Rectal smooth muscle tissue (tissue), 1 donor: ENCODE measurements at regions not wholly inside any gene's neighbourhood (a gene's known extent, or its start where the extent isn't known, plus 50 kb on each side); places are given as distances from the start of the nearest gene placed in this dataset.

Experiments used
- H3K27ac ChIP-seq: one replicate; pipeline ENCODE4 v1.7.0; 2013; ENCODE audit warnings: low read depth, low read length, inconsistent platforms
- H3K27me3 ChIP-seq: one replicate; pipeline ENCODE4 v1.7.0; 2013; ENCODE audit warnings: low read length; ENCODE audit not compliant: control insufficient read depth, insufficient read depth
- H3K36me3 ChIP-seq: one replicate; pipeline ENCODE4 v1.7.0; 2013; ENCODE audit warnings: low read length; ENCODE audit not compliant: control insufficient read depth, insufficient read depth
- H3K4me1 ChIP-seq: one replicate; pipeline ENCODE4 v1.7.0; 2013; ENCODE audit warnings: low read length; ENCODE audit not compliant: control insufficient read depth, insufficient read depth
- H3K4me3 ChIP-seq: one replicate; pipeline ENCODE4 v1.7.0; 2013; ENCODE audit warnings: low read length
- H3K9ac ChIP-seq: one replicate; pipeline ENCODE4 v1.7.0; 2013; ENCODE audit warnings: low read length

DNA sequence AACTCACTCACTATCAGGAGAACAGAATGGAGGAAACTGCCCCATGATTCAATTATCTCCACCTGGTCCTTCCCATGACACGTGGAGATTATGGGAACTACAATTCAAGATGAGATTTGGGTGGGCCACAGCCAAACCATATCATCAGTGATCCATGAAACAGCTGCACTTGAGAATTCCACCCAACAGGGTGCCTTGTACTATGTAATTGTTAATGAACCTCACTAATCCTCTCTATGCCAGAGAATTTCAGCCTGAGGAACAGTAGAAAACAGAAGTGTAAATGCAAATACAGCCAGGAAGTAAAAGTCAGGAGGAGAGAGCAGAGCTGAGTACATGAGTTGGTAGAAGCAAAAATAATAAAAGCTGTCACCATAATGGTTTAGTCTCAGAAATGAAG lies 261.4 kb downstream of the EPHA4 start:
- Histone ChIP-seq H3K9ac (no peak overlapping the region), H3K4me1 (no peaks in the 10 kb centered on the region), H3K27me3 (no peaks in the 10 kb centered on the region), H3K4me3 (no peak overlapping the region), H3K36me3 (no peaks in the 10 kb centered on the region), H3K27ac (no peak overlapping the region)

DNA sequence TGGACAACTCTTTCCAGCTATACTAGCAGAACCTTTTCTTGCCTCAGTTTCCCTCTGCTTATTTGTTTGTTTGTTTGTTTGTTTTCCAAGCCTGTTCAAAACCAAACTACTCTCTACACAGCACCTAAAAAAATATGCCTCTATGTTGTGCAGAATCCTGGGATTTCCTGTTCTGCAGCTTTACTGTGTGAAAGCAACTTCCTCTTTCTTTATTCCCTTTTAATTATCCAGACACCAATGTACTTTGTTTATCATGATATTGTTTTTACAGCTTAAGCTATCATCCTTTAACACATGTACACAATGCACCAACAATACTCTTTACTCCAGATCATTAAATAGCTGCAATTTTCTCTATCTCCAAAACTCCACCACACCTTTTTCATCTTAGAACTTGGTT lies 259.5 kb downstream of the EPHA4 start:
- no peak overlapping the region for H3K27ac ChIP-seq
- H3K27me3 ChIP-seq = no peaks in the 10 kb centered on the region
- H3K9ac ChIP-seq = no peak overlapping the region
- no peak overlapping the region for H3K4me3 ChIP-seq
- no peaks in the 10 kb centered on the region for H3K4me1 ChIP-seq
- H3K36me3 ChIP-seq = no peaks in the 10 kb centered on the region

DNA sequence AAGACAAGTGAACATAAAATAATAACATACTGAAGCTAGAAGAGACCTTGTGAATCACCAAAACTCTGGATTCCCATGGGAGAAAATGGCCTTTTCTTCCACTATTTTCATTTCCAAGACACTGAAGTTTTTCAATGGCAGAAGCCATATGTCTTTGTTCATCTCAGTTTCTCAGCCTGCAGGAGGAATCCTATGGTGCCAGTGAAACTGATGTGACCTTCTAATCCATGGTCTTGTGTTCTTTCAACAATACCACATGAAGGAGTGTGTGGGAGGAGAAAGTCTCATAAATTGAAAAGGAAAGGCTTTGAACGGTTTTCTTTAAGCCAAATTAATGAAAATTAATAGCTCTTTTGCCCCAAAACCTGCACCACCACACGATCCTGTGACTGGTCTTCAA lies 257.3 kb downstream of the EPHA4 start:
- Histone ChIP-seq H3K4me3 (no peak overlapping the region), H3K27me3 (no peaks in the 10 kb centered on the region), H3K9ac (no peak overlapping the region), H3K36me3 (no peaks in the 10 kb centered on the region), H3K4me1 (no peaks in the 10 kb centered on the region), H3K27ac (no peak overlapping the region)

DNA sequence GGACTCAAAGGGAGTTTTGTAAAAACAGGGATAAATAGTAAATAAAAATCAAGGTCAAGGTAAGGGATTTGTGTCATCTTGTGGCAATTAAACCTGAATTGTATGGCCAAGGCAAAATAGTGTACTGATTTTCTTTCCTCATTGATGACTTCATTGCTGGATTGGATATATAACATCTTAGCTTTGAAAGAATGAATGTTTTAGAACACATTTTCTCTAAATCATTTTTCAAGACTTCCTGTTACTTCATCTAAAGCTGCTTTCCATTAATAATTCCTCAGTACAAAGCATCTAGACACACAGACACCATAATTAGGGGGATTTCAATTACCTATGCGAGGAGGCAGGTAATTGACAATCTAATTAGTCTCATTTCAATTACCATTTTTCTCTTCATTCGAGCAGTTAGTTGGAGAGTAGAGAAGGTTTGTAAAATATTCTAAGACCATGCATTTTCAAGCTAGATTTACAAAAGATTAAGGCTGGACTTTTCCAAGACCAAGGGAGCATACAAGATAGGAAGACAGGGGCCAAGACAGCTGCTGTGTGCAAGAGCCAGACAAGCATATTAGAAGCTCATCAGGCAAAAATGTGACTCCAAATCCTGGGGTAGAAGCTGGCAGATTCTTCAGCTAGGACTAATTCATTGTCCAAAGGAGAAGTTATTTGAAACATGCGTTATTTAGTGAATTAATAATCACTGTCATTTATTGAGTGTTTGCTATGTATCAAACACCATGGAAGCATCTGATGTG lies 253.6 kb downstream of the EPHA4 start:
- Histone ChIP-seq H3K9ac (no peak overlapping the region), H3K4me3 (no peak overlapping the region), H3K27ac (no peak overlapping the region)

GRCh38 chr2:221322741-221323140 lies 249.4 kb downstream of the EPHA4 start:
- Histone ChIP-seq H3K27ac (no peak overlapping the region), H3K27me3 (no peaks in the 10 kb centered on the region), H3K4me3 (no peak overlapping the region), H3K9ac (no peak overlapping the region), H3K4me1 (no peaks in the 10 kb centered on the region), H3K36me3 (no peaks in the 10 kb centered on the region)

More for the DNA sequence above, 253.6 kb downstream of the EPHA4 start:
- Histone ChIP-seq H3K27me3 (no peaks in the 10 kb centered on the region), H3K36me3 (no peaks in the 10 kb centered on the region), H3K4me1 (no peaks in the 10 kb centered on the region)

GRCh38 chr2:221323513-221323912 lies 248.6 kb downstream of the EPHA4 start:
- no peaks in the 10 kb centered on the region for H3K27me3 ChIP-seq
- no peak overlapping the region for H3K9ac ChIP-seq
- no peak overlapping the region for H3K27ac ChIP-seq
- H3K4me1 ChIP-seq = no peaks in the 10 kb centered on the region
- no peak overlapping the region for H3K4me3 ChIP-seq
- H3K36me3 ChIP-seq = no peaks in the 10 kb centered on the region

- no peaks in the 10 kb centered on the region for H3K4me1 ChIP-seq
- H3K9ac ChIP-seq = no peak overlapping the region
- no peaks in the 10 kb centered on the region for H3K36me3 ChIP-seq
- H3K27ac ChIP-seq = no peak overlapping the region
- no peak overlapping the region for H3K4me3 ChIP-seq
- no peaks in the 10 kb centered on the region for H3K27me3 ChIP-seq
Observed at GRCh38 chr2:221330436-221330835, 241.7 kb downstream of the EPHA4 start.

- H3K27ac ChIP-seq = no peak overlapping the region
- H3K4me1 ChIP-seq = no peaks in the 10 kb centered on the region
- no peak overlapping the region for H3K4me3 ChIP-seq
- H3K9ac ChIP-seq = no peak overlapping the region
- no peaks in the 10 kb centered on the region for H3K36me3 ChIP-seq
- no peaks in the 10 kb centered on the region for H3K27me3 ChIP-seq
Observed at GRCh38 chr2:221334481-221335218, 237.5 kb downstream of the EPHA4 start.

DNA sequence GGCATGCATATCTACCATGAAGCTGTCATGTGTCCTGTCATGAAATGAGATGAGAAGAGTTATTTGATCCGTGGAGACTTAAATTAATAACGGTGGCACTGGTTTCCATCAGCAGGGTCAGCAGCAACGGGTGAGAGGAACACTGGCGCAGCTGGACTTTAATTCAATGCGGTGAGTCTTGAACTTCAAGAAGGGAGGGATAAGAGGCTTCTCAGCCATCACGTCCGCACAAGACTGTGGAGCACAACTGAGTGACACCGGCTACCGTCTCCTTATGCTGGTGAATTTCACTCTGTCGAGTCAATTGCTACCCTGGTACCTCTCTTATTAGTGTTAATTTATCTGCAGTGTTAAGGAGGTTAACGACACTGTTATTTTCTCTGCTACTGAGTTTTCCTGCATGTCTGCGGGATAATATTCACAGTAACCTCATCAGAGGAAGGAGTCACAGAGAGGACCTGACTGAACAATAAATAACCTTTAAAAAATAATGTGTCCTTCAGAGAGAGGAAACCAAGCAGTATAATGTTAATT lies 236.8 kb downstream of the EPHA4 start:
- Histone ChIP-seq H3K9ac (no peak overlapping the region), H3K4me3 (no peak overlapping the region), H3K4me1 (no peaks in the 10 kb centered on the region)

DNA sequence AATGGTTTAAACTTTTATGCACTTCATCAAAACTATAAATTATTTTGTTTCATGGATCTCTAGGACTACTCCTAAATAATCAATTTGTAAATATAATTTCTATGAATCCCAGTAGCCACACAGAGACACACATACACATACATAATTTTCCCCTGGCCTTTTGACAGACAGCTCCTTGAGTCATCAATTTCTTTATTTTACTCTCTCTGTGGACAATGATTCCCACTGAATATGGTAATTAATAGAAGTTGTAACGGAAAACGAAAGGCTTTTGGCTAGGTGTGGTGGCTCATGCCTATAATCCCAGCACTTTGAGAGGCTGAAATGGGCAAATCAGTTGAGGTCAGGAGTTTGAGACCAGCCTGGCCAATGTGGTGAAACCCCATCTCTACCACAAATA lies 235.1 kb downstream of the EPHA4 start:
- no peak overlapping the region for H3K9ac ChIP-seq
- H3K27me3 ChIP-seq = no peaks in the 10 kb centered on the region
- no peak overlapping the region for H3K27ac ChIP-seq
- no peaks in the 10 kb centered on the region for H3K36me3 ChIP-seq
- no peaks in the 10 kb centered on the region for H3K4me1 ChIP-seq
- no peak overlapping the region for H3K4me3 ChIP-seq

More for the DNA sequence above, 236.8 kb downstream of the EPHA4 start:
- Histone ChIP-seq H3K27me3 (no peaks in the 10 kb centered on the region), H3K36me3 (no peaks in the 10 kb centered on the region), H3K27ac (no peak overlapping the region)

DNA sequence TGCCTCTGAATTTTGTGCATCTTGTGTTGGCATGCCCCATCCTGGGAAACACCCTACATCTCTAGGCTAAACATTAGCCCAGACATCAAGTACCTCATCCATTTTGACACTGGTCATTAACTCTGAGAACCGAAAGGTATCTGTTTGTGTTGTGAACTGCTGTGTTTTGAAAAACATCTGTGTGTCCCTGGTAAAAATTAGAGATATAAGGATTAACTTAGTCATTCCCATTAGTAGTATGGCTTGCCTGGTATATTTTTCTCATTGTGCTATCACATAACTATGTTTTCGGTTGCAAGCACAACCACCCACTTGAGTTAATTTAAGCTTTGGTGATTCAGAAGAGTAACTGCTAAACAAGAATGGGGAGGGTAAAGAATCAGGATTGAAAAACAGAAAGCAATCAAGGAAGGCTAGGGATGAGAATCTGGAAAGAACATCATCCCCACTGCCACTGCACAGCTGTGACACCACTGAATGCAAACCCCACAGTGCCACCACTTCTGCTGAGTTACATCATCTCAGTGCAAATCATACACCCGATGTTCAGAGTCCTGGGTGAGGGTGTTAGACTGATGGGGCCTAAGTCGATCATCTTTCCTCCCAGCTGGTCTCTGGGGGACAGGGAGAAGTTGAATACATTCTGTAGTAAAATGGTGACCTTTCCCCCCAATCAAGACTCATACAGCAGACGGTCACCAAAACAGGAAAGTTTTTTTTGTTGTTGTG lies 234.0 kb downstream of the EPHA4 start:
- no peak overlapping the region for H3K9ac ChIP-seq

GRCh38 chr2:221342388-221342787 lies 229.7 kb downstream of the EPHA4 start:
- Histone ChIP-seq H3K27me3 (no peaks in the 10 kb centered on the region), H3K4me1 (no peaks in the 10 kb centered on the region), H3K27ac (no peak overlapping the region), H3K9ac (no peak overlapping the region), H3K4me3 (no peak overlapping the region), H3K36me3 (no peaks in the 10 kb centered on the region)

More for the DNA sequence above, 234.0 kb downstream of the EPHA4 start:
- H3K27ac ChIP-seq = no peak overlapping the region
- H3K27me3 ChIP-seq = no peaks in the 10 kb centered on the region
- no peaks in the 10 kb centered on the region for H3K36me3 ChIP-seq
- no peak overlapping the region for H3K4me3 ChIP-seq
- H3K4me1 ChIP-seq = no peaks in the 10 kb centered on the region
